H1 (cell line): ENCODE measurements at regions not wholly inside any gene's neighbourhood (a gene's known extent, or its start where the extent isn't known, plus 50 kb on each side); places are given as distances from the start of the nearest gene placed in this dataset.

Source experiments
- CTCF ChIA-PET: fragments of 300-600 bp; sonication (Branson Sonifier 250); formaldehyde crosslinking; loops from one replicate; lab custom pipeline; 2021; ENCODE audit not compliant: partially characterized antibody; lab: Charles Lee
- POLR2A ChIA-PET: fragments of 300-600 bp; sonication (Branson Sonifier 250); formaldehyde crosslinking; loops from one replicate; lab custom pipeline; 2021; ENCODE audit warnings: inconsistent platforms; ENCODE audit not compliant: partially characterized antibody; lab: Charles Lee
- DNase-seq, 2 experiments: peaks; one replicate each; pipeline versions ENCODE4 v3.0.0 to v3.0.0-alpha.2; 2010 to 2022; ENCODE audit warnings: low spot score in 2 of 2, low read depth in 1 of 2, mixed read lengths in 1 of 2
- FAIRE-seq: peaks from 2 replicates; lab custom pipeline; 2011; peaks lifted over from hg19 to GRCh38; lab: Jason Lieb, UNC
- H2AFZ ChIP-seq: 2 replicates; pipeline ENCODE4 v1.8.1; 2012; ENCODE audit warnings: low read length, inconsistent platforms
- H2AK5ac ChIP-seq: 2 replicates; pipeline ENCODE4 v1.6.1; 2013; ENCODE audit warnings: low read depth, low read length
- H2BK120ac ChIP-seq: replicated peaks from 2 replicates; pipeline ENCODE3; 2013; ENCODE audit warnings: low read depth, low read length, inconsistent platforms
- H2BK12ac ChIP-seq: 2 replicates; pipeline ENCODE4 v1.6.1; 2013; ENCODE audit warnings: low read depth, low read length
- H2BK15ac ChIP-seq: 2 replicates; pipeline ENCODE4 v1.6.1; 2013; ENCODE audit warnings: low read length
- H2BK20ac ChIP-seq: 2 replicates; pipeline ENCODE4 v1.6.1; 2013; ENCODE audit warnings: low read length
- H2BK5ac ChIP-seq: 2 replicates; pipeline ENCODE4 v1.6.1; 2013; ENCODE audit warnings: low read depth, low read length
- H3K14ac ChIP-seq: 2 replicates; pipeline ENCODE4 v1.6.1; 2013; ENCODE audit warnings: inconsistent platforms; ENCODE audit not compliant: insufficient read length
- H3K18ac ChIP-seq: 2 replicates; pipeline ENCODE4 v1.6.1; 2013; ENCODE audit warnings: low read length; ENCODE audit errors: extremely low read depth
- H3K23ac ChIP-seq: 2 replicates; pipeline ENCODE4 v1.6.1; 2013; ENCODE audit warnings: inconsistent platforms; ENCODE audit not compliant: insufficient read length
- H3K23me2 ChIP-seq: 2 replicates; pipeline ENCODE4 v1.6.1; 2013; ENCODE audit warnings: low read depth, low read length
- H3K27ac ChIP-seq: 2 replicates; pipeline ENCODE4 v1.6.1; 2011; ENCODE audit warnings: low read depth, low read length, inconsistent platforms
- H3K27me3 ChIP-seq, 4 experiments: replicated peaks in 1 of 4; 1 replicate in 1 of 4; 2 replicates in 3 of 4; pipeline versions ENCODE4 v1.6.1 to v1.8.1; 2011 to 2013; ENCODE audit warnings: low read length in 3 of 4, mild to moderate bottlenecking in 3 of 4, inconsistent platforms in 2 of 4, mixed read lengths in 2 of 4, moderate library complexity in 1 of 4; ENCODE audit not compliant: control insufficient read depth in 3 of 4, insufficient read depth in 3 of 4; ENCODE audit errors: extremely low read depth in 1 of 4
- H3K36me3 ChIP-seq, 4 experiments: 2 replicates each; pipeline versions ENCODE4 v1.6.1 to v1.8.1; 2011 to 2013; ENCODE audit warnings: mild to moderate bottlenecking in 4 of 4, low read length in 3 of 4, moderate library complexity in 2 of 4, control low read depth in 1 of 4, inconsistent platforms in 1 of 4; ENCODE audit not compliant: insufficient read depth in 4 of 4, control insufficient read depth in 2 of 4
- H3K4ac ChIP-seq: replicated peaks from 2 replicates; pipeline ENCODE3; 2013; ENCODE audit warnings: low read length, low read depth, mixed read lengths, inconsistent platforms; ENCODE audit not compliant: insufficient read length
- H3K4me1 ChIP-seq, 4 experiments: replicated peaks in 1 of 4; 1 replicate in 1 of 4; 2 replicates in 3 of 4; pipeline versions ENCODE4 v1.6.1 to v1.8.1; 2011 to 2013; ENCODE audit warnings: low read length in 3 of 4, inconsistent platforms in 2 of 4, mixed read lengths in 1 of 4; ENCODE audit not compliant: insufficient read depth in 4 of 4, control insufficient read depth in 3 of 4
- H3K4me2 ChIP-seq, 2 experiments: 2 replicates each; pipeline versions ENCODE4 v1.6.1 to v1.8.1; 2011 to 2013; ENCODE audit warnings: low read depth in 2 of 2, low read length in 2 of 2, control low read depth in 1 of 2, inconsistent platforms in 1 of 2, mild to moderate bottlenecking in 1 of 2; ENCODE audit not compliant: insufficient read depth in 1 of 2
- H3K4me3 ChIP-seq, 4 experiments: fragments of 200-600, 300-600 bp in 1 of 4; sonication (generic), shearing (Covaris generic), sonication (Bioruptor Twin) in 1 of 4; 2 replicates each; pipeline versions ENCODE4 v1.5.1 to v1.8.1; 2011 to 2016; ENCODE audit warnings: low read length in 4 of 4, low read depth in 3 of 4, control low read depth in 2 of 4, inconsistent platforms in 2 of 4, mild to moderate bottlenecking in 2 of 4, mixed read lengths in 1 of 4, moderate library complexity in 1 of 4; ENCODE audit not compliant: insufficient read depth in 2 of 4; ENCODE audit errors: extremely low read depth in 1 of 4
- H3K56ac ChIP-seq: replicated peaks from 2 replicates; pipeline ENCODE3; 2013; ENCODE audit warnings: low read depth, mild to moderate bottlenecking, mixed read lengths, low read length, inconsistent platforms; ENCODE audit not compliant: insufficient read length
- H3K79me1 ChIP-seq: 2 replicates; pipeline ENCODE4 v1.6.1; 2013; ENCODE audit warnings: low read depth, low read length, control low read depth
- H3K79me2 ChIP-seq, 2 experiments: 2 replicates each; pipeline versions ENCODE4 v1.6.1 to v1.8.1; 2012 to 2013; ENCODE audit warnings: low read length in 2 of 2, mild to moderate bottlenecking in 2 of 2, inconsistent platforms in 1 of 2; ENCODE audit not compliant: insufficient read depth in 2 of 2, control insufficient read depth in 1 of 2
- H3K9ac ChIP-seq, 4 experiments: replicated peaks in 1 of 4; 1 replicate in 1 of 4; 2 replicates in 3 of 4; pipeline versions ENCODE4 v1.6.1 to v1.8.1; 2011 to 2013; ENCODE audit warnings: low read depth in 3 of 4, low read length in 3 of 4, control low read depth in 2 of 4, mild to moderate bottlenecking in 2 of 4, moderate library complexity in 2 of 4, inconsistent platforms in 1 of 4; ENCODE audit errors: extremely low read depth in 1 of 4
- H3K9me3 ChIP-seq, 2 experiments: 2 replicates each; pipeline versions ENCODE4 v1.6.1 to v1.8.1; 2012 to 2013; ENCODE audit warnings: mild to moderate bottlenecking in 2 of 2, moderate library complexity in 2 of 2, control low read depth in 1 of 2, inconsistent platforms in 1 of 2, low read depth in 1 of 2, low read length in 1 of 2, mixed read lengths in 1 of 2; ENCODE audit not compliant: insufficient read depth in 2 of 2
- H4K20me1 ChIP-seq, 2 experiments: replicated peaks in 1 of 2; 2 replicates each; pipeline versions ENCODE3 to v1.8.1; 2011 to 2013; ENCODE audit warnings: inconsistent platforms in 2 of 2, low read length in 2 of 2, mild to moderate bottlenecking in 1 of 2; ENCODE audit not compliant: insufficient read depth in 2 of 2, control insufficient read depth in 1 of 2
- H4K5ac ChIP-seq: 2 replicates; pipeline ENCODE4 v1.6.1; 2013; ENCODE audit warnings: low read length, low read depth, mixed read lengths, inconsistent platforms; ENCODE audit not compliant: insufficient read length
- H4K8ac ChIP-seq: 2 replicates; pipeline ENCODE4 v1.8.0; 2013; ENCODE audit warnings: mild to moderate bottlenecking, moderate library complexity, low read length, inconsistent platforms; ENCODE audit not compliant: insufficient read depth; ENCODE audit errors: extremely low read depth
- H4K91ac ChIP-seq: replicated peaks from 2 replicates; pipeline ENCODE3; 2013; ENCODE audit warnings: low read length, mixed read lengths, inconsistent platforms; ENCODE audit not compliant: insufficient read length
- CEBPB ChIP-seq: IDR thresholded peaks from 2 replicates; pipeline ENCODE4 v1.6.1; 2012; ENCODE audit warnings: low read depth, low read length
- EP300 ChIP-seq, 2 experiments: IDR thresholded peaks; 1 replicate in 1 of 2; 2 replicates in 1 of 2; pipeline ENCODE4 v1.6.1; 2011 to 2012; ENCODE audit warnings: low read depth in 2 of 2, low read length in 2 of 2, mild to moderate bottlenecking in 2 of 2, borderline replicate concordance in 1 of 2, inconsistent platforms in 1 of 2, moderate library complexity in 1 of 2
- EZH2 ChIP-seq: fragments of 200-600 bp; sonication (generic); IDR thresholded peaks from 2 replicates; pipeline ENCODE4 v1.7.1; 2012; ENCODE audit warnings: low read depth, mild to moderate bottlenecking, moderate library complexity, low read length, inconsistent platforms; ENCODE audit not compliant: severe bottlenecking
- FOSL1 ChIP-seq: IDR thresholded peaks from 2 replicates; pipeline ENCODE4 v1.6.1; 2011; ENCODE audit warnings: mild to moderate bottlenecking, low read depth, low read length, moderate library complexity; ENCODE audit not compliant: insufficient read depth
- HDAC2 ChIP-seq, 2 experiments: fragments of 300-600 bp in 1 of 2; sonication (generic) in 1 of 2; IDR thresholded peaks; 2 replicates each; pipeline ENCODE4 v1.6.1; 2011 to 2012; ENCODE audit warnings: low read depth in 2 of 2, low read length in 2 of 2, mild to moderate bottlenecking in 2 of 2, moderate library complexity in 2 of 2, borderline replicate concordance in 1 of 2, inconsistent platforms in 1 of 2
- JUND ChIP-seq: IDR thresholded peaks from 2 replicates; pipeline ENCODE4 v1.6.1; 2011; ENCODE audit warnings: mild to moderate bottlenecking, improper control_type of control experiment, low read length
- RXRA ChIP-seq: IDR thresholded peaks from 2 replicates; pipeline ENCODE4 v1.6.1; 2011; ENCODE audit warnings: low read depth, mild to moderate bottlenecking, low read length, moderate library complexity; ENCODE audit not compliant: insufficient read depth
- SIN3A ChIP-seq, 2 experiments: IDR thresholded peaks in 1 of 2; conservative IDR thresholded peaks in 1 of 2; 2 replicates each; pipeline ENCODE4 v1.6.1; 2011 to 2012; ENCODE audit warnings: low read length in 2 of 2, improper control_type of control experiment in 1 of 2, low read depth in 1 of 2, mild to moderate bottlenecking in 1 of 2
- WGBS, 2 experiments: shearing (Covaris generic) in 1 of 2; methylation state at CpG; one replicate each; pipeline versions ENCODE4 v1.1.6 to v1.1.7; 2013 to 2015; ENCODE audit warnings: low lambda C conversion rate in 2 of 2, mixed read lengths in 2 of 2, inconsistent platforms in 1 of 2, low coverage in 1 of 2, missing lambda C conversion rate in 1 of 2; ENCODE audit not compliant: insufficient replicate concordance in 2 of 2, insufficient coverage in 1 of 2, insufficient read length in 1 of 2; ENCODE audit errors: extremely low coverage in 1 of 2, missing lambda C conversion rate in 1 of 2; 5-methylcytosine and 5-hydroxymethylcytosine counted together
- TF ChIP-seq, protein P1 (sequence below): IDR thresholded peaks from 2 replicates; pipeline ENCODE4 v1.6.1; 2011; ENCODE audit warnings: low read depth, mild to moderate bottlenecking, low read length; ENCODE audit not compliant: insufficient read depth
- TF ChIP-seq, protein P2 (sequence below): IDR thresholded peaks from 2 replicates; pipeline ENCODE4 v1.6.1; 2012; ENCODE audit warnings: inconsistent platforms

DNA sequence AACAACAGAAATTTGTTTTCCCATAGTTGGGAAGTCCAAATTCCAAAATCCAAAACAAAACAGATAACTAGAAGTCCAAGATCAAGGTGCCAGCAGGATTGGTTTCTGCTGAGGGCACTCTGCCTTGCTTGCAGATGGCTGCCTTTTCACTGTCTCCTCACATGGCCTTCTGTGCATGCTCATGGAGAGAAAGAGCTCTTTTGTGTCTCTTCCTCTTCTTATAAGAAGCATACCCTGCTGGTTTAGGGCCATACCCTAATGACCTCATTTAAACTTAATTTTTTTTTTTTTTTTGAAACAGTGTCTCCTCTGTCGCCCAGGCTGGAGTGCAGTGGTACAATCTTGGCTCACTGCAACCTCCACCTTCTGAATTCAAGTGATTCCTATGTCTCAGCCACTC is 1974.1 kb upstream of the PCDH20 start:
- Histone ChIP-seq H3K79me1 (no peaks in the 10 kb centered on the region), H2BK20ac (no peak overlapping the region), H3K36me3 (no peaks in the 10 kb centered on the region), H3K4me1 (no peaks in the 10 kb centered on the region), H3K9ac (no peak overlapping the region), H4K5ac (no peak overlapping the region), H4K91ac (no peak overlapping the region), H3K27ac (no peak overlapping the region), H2BK120ac (no peak overlapping the region), H3K79me2 (no peaks in the 10 kb centered on the region), H3K18ac (no peak overlapping the region), H4K20me1 (no peaks in the 10 kb centered on the region), H3K27me3 (no peaks in the 10 kb centered on the region), H4K8ac (no peak overlapping the region), H2BK15ac (no peak overlapping the region), H2AK5ac (no peak overlapping the region), H3K14ac (no peak overlapping the region), H2AFZ (peak overlapping the region; percentile 63; the same call in 1 of the 2 replicates), H3K23me2 (no peaks in the 10 kb centered on the region), H3K56ac (no peak overlapping the region), H3K4me3 (no peak overlapping the region), H3K23ac (no peak overlapping the region), H2BK5ac (no peak overlapping the region), H2BK12ac (no peak overlapping the region), H3K4ac (no peak overlapping the region), H3K4me2 (no peak overlapping the region), H3K9me3 (no peaks in the 10 kb centered on the region)
- POLR2A ChIA-PET, result no interaction called here
- WGBS, 2 experiments, result 100% methylated on average over 1 of the region's 1 CpG; no CpG with 5 or more reads in 1 of the 2 experiments
- DNase-seq (no peak), FAIRE-seq (no peak)
- CTCF ChIA-PET, result interaction anchor here (0.6 to 1.2 kb wide), 3 partner anchors 39 to 235 kb away, joined by 3 to 7 read pairs (median 3); no protein-coding TSS in a partner anchor
- TF ChIP-seq CEBPB (no peak), SIN3A (conservative IDR thresholded peaks at IDR 0.05 in 1 of 2, IDR thresholded peaks at IDR 0.05 in 1 of 2; ENCODE audit: low read depth in 1 of 2, low read length in 2 of 2) (no peak), RXRA (no peak), JUND (no peak), FOSL1 (no peak), EZH2 (no peak), HDAC2 (IDR thresholded peaks at IDR 0.05; ENCODE audit: borderline replicate concordance in 1 of 2, low read depth in 2 of 2, low read length in 2 of 2) (no peak), EP300 (IDR thresholded peaks at IDR 0.05; ENCODE audit: borderline replicate concordance in 1 of 2, low read depth in 2 of 2, low read length in 2 of 2) (no peak)
- TF ChIP-seq, protein P1, sequence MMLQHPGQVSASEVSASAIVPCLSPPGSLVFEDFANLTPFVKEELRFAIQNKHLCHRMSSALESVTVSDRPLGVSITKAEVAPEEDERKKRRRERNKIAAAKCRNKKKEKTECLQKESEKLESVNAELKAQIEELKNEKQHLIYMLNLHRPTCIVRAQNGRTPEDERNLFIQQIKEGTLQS, result no peak
- TF ChIP-seq, protein P2, sequence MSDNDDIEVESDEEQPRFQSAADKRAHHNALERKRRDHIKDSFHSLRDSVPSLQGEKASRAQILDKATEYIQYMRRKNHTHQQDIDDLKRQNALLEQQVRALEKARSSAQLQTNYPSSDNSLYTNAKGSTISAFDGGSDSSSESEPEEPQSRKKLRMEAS, result no peak
